ENCODE measurements at regions not wholly inside any gene's neighbourhood (a gene's known extent, or its start where the extent isn't known, plus 50 kb on each side); places are given as distances from the start of the nearest gene placed in this dataset.
"Not testable (repeated sequence)": the region's sequence is repeated elsewhere in the genome, so short reads cannot be mapped to it uniquely, and the experiment has no call there.

DNA sequence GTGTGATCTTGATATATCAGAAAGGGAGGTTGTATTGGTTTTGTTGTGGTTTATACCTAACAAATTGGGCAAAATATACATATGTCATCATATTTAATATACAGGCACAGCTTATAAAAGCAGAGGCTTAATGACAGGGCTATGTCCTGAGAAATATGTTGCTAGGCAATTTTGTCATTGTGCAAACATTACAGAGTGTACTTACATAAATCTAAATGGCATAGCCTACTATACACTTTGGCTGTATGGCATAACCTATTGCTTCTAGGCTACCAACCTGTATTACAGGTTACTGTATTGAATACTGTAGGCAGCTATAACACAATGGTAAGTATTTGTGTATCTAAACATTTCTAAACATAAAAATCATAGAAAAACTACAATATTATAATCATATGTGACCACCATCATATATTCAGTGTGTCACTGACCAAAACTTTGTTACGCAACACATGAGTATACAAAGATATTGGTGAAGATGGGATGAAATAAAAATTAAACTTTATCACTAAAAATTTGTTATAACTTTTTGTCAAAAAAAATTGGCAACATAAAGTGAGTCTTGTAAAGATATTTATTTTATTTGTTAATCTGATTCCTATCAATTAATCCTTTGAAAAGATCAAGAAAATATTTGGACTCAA is 414.0 kb upstream of the HS3ST1 start:
- no peak for DNase-seq (ENCODE audit: low spot score)

DNA sequence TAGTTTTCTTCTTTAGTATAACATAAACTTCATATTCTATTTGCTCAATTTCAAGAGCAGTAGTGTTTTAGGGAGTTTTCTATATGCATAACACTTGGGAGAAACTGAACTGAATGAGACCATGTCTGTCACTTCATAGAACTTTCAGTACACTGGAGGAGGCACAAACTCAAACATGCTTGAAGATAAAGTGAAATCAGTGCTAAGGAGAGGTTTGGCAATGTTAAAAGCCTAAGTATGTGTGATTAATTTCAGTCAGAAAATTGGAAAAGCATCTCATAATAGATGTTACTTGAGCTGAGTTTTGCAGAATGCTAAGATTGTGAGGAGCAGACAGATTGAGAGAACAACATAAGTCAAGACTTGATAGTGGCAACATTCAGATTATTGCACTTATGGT is 411.2 kb upstream of the HS3ST1 start:
- DNase-seq (ENCODE audit: low spot score), result no peak

DNA sequence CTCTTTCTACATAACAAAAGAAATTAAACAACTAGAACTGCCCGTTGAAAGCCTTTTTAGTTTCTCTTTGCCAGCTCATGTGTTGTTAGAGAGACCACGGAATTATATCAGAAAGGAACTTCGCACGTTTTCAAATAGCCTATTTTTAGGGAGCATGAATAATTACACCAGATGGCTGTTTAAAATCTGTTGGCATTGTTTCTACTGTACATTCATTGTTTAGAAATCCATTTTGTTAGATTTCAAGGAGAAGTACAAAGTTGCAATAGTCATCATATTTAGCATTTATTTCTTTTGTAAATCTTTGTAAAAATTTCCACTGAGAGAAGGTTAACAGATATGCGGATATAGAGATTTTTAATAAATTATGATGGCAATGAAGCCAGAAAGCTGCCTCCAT is 403.0 kb upstream of the HS3ST1 start:
- no peak for DNase-seq (ENCODE audit: low spot score)

DNA sequence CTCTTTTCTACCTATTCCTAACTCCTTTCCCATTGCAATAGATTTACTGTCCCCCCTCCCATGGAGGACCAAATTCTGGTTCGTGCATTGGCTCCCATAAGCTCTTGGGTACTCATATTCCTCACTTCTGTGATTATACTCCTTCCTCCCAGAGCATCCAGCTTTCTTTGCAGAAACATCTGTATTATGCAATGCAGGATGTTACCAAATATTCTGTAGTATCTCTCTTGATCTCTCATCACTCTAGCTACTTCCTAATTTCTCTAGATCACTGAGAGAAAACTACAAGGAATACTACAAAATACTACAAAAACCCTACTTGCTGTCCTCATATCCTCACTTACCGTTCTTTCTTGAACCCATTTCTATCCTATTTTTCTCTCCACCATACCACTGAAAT is 395.9 kb upstream of the HS3ST1 start:
- no peak for DNase-seq (ENCODE audit: low spot score)

DNA sequence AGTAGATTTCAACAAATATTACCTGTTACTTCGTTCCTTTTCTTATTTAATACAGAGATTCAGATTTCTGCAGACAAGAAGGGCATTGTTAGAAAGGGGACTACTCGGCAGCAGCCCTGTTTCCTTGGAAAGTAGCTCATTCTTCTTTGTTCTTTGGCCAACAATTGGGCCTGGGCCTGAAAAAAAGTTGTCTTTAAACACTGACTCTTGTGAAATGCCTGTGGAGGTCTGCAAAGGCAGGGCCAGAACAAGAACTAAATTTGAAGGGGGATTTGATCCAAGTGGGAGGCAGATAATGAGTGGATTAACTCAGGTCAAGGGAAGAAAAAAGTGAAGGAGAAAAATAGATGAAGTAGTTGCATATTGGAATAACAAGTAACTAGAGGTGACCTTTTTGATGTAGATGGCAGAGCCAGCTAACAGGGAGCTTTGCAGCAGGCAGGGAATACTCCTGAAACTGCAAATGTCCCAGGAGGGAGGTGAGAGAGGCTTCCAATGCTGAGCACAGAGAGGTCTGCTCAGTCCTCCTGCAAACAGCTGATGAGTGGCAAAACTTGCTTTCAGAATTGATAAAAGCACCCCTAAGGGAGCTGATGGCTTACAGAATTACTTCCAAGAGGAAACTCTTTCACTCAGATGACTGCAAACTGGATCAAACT is 393.2 kb upstream of the HS3ST1 start:
- no peak for DNase-seq (ENCODE audit: low spot score)

DNA sequence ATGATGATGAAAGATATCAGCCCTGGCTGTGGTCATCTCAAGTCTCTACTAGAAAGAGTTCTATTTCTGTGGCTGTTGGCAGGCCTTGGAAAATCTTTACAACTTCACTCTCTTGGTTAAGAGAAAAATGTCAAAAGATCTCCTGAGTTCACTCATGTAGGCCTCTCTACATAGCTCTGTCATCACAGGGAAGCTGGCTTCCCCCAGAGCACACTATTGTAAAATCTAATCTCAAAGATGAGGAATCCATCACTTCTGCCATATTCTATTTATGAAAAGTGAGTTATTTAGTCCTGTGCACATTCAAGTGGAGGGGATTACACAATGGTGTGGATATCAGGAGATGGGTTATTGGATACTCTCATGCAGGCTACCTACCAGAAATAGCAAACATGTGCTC is 388.4 kb upstream of the HS3ST1 start:
- no peak for DNase-seq (ENCODE audit: low spot score)

DNA sequence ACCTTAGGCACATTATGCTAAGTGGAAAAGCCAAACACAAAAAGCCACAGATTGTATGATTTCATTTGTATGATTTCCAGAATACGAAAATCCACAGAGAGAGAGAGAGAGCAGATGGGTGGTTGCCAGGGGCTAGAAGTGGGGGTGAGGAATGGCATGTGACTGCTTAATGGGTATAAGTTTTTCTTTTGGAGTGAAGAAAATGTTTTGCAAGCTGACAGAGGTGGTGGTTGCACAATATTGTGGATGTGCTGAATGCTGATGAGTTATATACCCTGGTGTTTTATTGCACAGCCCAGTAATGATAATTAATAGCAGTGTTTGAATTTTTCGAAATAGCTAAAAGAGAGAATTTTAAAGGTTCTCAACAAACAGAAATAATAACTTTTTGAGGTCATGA is 386.1 kb upstream of the HS3ST1 start:
- no peak for DNase-seq (ENCODE audit: low spot score)

DNA sequence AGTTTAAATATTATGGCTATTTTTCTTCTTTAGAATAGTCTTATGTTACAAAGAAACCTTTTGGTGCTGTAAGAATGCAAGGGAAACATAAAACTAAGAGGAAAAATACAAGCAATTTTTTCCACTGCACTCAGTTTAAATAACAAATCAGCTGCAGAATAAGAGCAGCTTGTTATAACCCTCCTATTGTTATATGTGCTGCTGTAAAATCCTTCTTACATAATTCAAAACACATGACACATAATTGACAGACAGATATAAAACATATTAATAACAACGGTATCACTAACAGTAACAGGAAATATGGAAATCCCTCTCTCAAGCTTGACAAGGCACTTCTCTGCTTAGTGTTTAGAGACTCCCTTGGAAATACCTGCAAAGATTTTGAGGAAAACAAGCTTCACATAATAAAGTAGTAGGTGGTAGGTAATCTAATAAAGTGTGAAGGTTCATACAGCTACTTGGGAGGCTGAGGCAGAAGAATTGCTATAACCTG is 385.3 kb upstream of the HS3ST1 start:
- DNase-seq (ENCODE audit: low spot score), result no peak

DNA sequence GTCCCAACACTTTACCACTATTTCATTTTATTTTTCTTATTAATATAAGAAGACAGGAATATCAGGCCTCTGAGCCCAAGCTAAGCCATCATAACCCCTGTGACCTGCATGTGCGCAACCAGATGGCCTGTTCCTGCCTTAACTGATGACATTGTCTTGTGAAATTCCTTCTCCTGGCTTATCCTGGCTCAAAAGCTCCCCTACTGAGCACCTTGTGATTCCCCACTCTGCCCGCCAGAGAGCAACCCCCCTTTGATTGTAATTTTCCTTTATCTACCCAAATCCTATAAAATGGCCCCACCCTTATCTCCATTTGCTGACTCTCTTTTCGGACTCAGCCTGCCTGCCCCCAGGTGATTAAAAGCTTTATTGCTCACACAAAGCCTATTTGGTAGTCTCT is 382.8 kb upstream of the HS3ST1 start:
- not testable (repeated sequence) for DNase-seq (ENCODE audit: low spot score)

DNA sequence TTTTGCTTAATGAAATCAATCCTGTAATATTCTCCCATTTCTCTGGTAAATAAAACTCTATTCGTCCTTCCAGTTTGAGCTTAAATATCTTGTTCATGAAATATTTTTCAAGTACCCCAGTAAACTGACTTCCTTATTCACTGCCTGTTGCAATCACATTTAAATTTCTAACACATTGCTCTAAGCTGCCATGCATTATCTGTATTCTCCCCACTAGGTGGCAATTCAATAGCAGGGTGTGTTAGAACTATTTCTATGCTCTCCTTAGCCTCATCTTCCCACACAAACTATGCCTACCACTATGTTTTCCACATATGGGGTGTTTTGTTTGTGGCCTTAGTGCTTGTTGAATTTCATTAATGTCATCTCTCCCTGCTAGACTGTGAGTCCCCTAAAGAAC is 377.1 kb upstream of the HS3ST1 start:
- DNase-seq (ENCODE audit: low spot score), result peak; percentile 56

DNA sequence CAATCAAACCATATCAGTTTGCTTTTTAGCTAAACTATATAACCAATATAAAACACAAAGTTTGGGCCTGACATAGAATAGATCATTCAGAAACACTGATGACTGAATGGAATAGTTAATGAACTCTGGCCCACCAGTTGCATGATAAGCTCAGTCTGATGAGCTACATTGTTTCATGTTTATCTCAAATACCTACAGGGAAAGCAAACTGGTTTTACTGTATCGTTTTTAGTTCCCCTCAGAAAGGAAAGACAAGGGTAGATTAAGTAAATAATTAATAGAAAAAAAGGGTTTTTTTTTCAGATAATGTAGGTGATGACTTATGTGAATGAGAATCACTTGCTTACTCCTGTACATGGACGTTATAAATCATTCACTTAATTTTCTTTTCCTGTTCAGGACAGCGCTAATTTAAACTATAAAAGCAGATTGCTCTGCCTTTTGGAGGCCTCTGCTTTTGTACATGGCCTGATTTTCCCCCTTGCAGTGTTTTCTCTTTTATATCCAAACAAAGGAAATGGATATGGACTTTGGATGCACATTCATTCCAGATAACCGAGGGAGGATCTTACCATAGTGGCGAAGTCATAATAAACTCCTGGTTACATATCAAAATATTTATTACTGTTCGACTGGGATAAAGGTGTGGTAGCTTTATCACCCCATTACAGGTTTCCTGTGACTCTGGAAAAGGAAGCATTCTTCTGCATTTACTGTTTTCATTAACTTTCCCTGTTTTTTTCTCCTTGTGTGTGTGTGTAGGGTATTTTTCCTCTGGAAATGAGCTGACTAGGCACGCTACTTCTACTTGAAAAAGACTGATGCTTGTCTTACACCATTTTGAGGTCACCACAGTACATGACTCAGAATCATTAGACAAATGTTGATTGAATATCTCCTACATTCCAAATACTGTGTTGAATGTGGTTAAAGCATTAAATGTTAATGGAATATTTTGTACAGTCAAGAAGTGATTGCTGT is 373.1 kb upstream of the HS3ST1 start:
- no peak for DNase-seq (ENCODE audit: low spot score)

DNA sequence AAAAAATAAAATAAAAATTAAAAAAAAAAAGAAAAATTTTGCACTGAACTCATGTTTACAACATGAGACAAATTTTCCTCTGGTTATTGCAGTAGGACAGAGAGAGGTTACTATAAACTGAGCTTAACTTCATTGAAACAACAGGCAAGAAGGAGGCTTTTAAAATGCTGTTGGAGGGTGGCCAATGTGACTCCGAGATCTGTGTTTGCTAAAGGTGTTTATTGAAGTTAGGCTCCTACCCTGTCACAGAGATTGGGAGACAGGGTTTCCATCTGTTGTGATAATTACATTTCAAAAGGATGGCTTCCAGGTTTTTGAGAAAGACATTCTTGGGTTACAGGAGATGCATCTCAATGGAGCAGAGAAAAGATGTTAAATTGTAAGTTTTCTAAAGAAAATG is 370.5 kb upstream of the HS3ST1 start:
- no peak for DNase-seq (ENCODE audit: low spot score)

DNA sequence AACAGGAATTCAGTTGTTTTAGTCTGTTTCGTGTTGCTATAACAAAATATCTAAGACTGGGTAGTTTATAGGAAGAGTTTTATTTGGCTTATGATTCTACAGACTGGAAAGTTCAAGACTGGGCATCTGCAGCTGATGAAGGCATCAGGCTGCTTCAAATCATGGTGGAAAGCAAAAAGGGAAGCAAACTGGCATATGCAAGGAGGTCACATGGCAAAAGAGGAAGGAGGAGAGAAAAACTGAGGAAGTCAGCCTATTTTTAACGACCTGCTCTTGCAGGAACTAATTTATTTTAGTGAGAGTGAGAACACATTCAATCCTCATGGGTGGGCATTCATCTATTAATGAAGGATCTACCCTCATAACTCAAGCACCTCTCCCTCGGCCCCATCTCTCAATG is 363.1 kb upstream of the HS3ST1 start:
- no peak for DNase-seq (ENCODE audit: low spot score)

DNA sequence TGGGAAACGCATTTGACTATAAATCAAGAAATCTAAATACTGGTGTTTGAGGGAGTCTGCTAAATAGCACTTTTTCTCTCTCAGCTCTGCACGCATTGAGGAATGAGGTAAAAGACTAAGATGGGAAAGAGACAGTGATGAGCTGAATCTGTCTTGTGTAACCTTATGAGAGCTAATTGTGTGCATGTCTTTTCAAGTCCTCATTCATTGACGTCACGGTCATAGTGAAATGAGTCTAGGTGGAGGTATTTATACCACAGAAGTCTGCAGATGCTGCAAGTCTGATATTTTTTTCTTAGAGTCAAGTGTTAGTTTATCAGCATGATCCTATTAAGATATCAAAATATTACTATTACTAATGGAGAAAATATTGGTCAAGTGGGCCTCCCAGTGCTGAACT is 361.5 kb upstream of the HS3ST1 start:
- DNase-seq (ENCODE audit: low spot score), result no peak

DNA sequence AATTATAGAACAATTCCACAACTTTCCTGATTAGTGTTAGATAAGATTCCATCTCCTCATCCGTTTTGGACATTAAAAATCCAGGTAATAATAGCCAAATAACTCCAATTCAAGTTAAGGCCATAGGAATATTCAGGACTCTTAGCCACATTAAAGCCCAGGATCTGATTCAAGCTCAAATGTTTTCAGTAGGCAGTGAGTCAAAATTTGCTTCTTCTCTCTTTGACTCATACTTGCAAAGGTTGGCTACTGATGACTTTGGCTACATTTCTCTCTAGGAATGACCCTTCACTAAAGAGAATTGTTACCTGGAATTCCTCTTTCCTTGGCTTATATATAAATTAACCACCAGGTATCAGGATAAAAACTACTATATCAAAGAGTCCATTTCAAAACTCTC is 354.9 kb upstream of the HS3ST1 start:
- no peak for DNase-seq (ENCODE audit: low spot score)

DNA sequence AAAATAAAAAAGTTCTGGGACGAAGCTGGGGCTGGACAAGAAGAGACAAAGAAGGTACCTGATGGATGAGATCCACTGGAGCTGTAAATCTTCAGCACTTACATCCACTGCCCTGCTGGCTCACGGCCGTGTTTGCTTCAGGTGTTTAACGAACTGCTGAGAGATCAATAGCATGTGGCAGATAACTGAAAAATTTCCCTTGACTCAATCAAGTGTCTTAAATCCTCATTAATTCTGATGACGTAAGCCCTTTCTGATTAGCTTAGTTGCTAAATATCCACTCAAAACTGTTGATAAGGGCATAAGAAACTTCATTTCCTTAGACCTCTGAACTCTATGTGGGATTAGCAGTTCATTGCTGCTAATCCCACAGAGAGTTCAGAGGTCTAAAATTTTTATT is 354.2 kb upstream of the HS3ST1 start:
- DNase-seq (ENCODE audit: low spot score), result no peak

DNA sequence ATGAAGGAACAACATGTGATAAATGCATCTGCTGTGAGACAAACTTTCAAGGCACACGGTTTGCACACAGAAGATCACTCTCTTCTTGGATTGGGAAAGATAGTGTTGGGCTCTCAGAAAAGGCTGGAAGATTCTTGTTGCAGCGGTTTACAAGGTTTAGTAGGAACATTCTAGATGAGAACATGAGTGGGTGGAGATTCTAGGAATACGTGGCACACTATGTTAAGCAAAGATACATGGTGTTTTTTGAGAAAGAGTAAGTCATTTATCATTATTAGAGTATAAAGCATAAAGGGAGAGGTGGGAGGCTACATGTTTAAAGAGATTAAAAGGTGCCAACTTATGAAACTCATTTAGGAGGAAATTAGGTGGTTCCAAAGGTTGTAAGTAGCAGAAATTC is 348.8 kb upstream of the HS3ST1 start:
- DNase-seq (ENCODE audit: low spot score), result no peak

DNA sequence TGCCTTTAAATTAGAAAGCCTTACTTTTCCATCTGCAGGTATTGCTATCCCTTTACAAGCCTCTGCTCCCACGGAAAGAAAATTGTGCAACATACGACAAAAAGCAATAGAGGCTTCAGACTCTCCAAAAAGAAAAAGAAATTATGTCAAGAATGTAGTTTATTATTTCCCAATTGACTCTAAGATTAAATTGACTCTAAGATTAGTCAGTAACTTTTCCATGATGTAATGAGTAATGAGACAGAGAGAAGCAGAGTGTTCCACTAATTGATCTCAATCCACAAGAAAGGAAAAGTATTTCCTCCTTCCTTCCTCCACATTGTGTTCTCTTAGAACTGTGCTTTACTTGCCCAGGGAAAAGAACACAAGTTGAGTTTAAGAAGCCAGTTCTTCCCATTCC is 345.7 kb upstream of the HS3ST1 start:
- no peak for DNase-seq (ENCODE audit: low spot score)

DNA sequence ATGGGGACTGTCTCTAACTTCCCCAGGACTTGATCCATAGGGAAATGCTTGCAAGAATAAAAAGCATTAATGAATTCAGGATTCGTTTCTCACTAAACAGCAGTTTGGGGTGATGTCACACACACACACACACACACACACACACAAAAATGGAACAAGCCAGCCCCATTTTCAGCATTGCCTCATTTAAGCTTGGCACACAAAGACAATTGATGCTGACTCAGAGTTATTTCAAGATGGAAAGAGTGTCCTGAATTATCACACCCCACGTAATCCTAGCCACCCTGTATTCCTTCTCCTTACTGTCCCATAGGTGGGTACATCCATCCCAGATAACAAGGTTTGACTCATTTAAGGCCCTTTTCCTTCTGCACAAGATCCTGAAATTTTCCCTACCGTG is 345.1 kb upstream of the HS3ST1 start:
- no peak for DNase-seq (ENCODE audit: low spot score)

DNA sequence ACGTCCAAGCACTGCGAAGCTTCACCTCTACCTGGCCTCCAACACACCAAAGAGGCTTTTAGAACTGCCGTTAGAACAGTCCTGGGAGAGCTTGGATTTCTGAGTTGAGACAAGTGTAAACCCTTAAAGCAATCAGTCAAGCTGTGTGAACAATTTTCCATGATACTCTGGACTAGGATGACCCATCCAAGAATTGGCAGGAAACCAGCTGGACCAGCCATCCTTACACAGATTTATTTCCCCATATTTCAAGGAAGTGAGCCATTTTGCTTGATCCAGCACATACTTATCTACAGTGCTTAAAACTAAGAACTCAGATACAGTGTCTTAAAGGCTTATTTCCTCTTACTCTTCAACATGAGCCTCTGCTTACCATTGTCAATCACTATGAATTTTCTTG is 340.7 kb upstream of the HS3ST1 start:
- DNase-seq (ENCODE audit: low spot score), result no peak

DNA sequence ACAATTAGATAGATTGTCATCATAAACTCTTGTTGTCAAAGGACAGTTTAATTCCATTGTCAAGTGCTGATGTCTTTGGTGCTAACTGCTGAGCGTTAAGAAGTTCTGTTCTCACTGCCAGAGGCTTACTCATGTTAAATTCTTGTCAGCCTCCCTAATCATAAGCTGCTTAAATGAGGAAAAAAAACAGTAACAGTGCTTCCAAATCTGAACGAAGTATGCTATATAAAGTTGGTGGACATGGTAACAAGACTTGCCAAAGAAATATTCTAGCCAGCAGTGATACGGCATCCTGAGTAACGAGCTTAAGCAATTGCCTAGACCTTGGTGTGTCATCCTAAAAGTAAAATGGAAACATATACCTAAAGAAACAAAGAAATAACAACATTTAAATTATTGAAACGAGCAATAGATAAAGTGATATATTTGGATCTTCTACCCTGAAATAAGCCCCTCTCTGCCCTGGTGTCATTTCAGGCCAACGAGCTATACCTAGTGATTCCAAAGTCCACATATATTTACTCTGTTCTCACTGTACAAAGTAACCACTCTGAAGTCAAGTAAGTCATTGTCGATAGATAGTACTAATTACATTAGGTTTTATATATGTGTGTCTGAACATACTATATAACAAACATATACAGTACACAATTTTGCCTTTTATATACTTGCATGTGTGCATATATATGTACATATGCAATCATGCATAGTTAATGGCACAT is 339.7 kb upstream of the HS3ST1 start:
- no peak for DNase-seq (ENCODE audit: low spot score)

DNA sequence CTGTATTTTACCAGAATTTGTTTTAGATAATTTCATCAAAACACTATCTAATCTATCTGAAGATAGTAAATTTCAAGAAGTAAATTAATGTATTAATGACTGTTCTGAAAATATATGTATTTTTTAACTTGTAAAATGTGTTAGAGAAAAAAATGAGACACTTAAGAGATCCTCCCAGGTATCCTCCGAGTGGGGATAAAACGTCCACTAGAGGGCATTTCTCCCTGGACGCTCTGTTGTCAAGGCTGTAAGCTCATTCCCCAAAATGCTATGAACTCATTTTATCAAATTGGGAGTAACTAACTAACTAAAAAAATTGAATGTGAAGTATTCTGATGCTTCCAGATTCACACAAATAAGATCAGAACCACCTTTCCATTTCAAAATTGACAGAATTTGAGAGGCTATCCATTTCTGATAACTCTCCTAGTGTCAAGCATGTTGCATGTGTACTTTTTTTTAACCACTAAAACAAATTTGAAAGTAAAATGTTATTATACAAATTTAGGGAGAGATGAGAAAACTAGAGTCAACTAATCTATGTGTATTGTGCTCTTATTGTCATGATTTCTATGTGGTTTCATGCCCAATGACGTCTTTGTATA is 337.3 kb upstream of the HS3ST1 start:
- peak; percentile 60 for DNase-seq (ENCODE audit: low spot score)

All from pons (tissue), 1 donor.